ENCODE measurements at regions not wholly inside any gene's neighbourhood (a gene's known extent, or its start where the extent isn't known, plus 50 kb on each side); places are given as distances from the start of the nearest gene placed in this dataset.

DNA sequence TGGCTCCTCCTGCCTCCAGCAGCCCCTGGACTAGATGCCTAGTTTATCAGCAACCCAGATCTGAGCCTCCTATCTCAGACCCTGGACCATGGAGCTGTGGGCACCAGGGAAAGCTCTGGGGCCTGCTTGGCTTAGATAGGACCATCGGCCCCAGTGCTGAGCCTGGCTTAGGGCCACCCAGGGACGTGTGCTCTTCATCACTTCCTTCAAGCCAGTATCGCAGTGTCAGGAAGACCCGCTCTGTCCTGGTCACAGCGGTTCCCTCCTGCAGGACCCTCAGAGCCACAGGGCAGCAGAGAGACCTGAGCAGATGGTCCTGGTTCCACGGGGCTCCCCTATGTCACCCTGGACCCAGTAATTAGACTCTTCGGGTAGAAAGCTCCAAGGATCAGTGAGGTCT, 105.7 kb upstream of the FAM20C start:
- no peak for ATAC-seq
- Histone ChIP-seq H3K4me1 (ENCODE audit: control insufficient read depth, insufficient read depth, low read length) (no peaks in the 10 kb centered on the region), H3K27me3 (ENCODE audit: control insufficient read depth, insufficient read depth) (no peaks in the 10 kb centered on the region), H3K4me3 (ENCODE audit: low read length) (no peak overlapping the region), H3K27ac (ENCODE audit: low read length) (no peak overlapping the region), H3K9me3 (ENCODE audit: control insufficient read depth, low read length) (no peaks in the 10 kb centered on the region)
- intact Hi-C loops (cut with DNase I) = no loop called here
- DNase-seq = peak in 1 of 3 donors; percentile 17
- 78% methylated on average over 7 of the region's 7 CpGs for WGBS

DNA sequence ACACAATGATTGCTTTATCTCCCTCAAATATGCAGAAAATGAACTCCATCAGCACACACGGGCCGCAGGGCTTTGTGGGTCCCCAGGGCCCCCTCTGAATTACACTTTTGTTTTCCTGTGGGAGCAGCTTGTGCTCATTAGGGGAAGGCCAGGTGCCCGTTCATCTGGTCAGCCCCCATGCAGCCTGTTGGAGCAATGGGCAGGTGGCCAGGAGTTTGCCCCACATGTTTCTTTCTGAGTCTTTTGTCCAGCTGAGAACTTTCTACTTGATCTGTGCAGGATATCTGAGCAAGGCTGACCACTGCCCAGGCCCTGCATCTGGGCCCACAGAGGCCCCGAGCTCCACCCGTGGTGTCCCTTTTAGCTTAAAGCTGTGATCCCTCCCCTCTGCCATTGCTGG, 105.3 kb upstream of the FAM20C start:
- no peak overlapping the region for H3K4me3 ChIP-seq (ENCODE audit: low read length)
- H3K27me3 ChIP-seq (ENCODE audit: control insufficient read depth, insufficient read depth) = no peaks in the 10 kb centered on the region
- no peak overlapping the region for H3K27ac ChIP-seq (ENCODE audit: low read length)
- intact Hi-C loops (cut with DNase I) = no loop called here
- 77% methylated on average over 5 of the region's 5 CpGs for WGBS
- no peaks in the 10 kb centered on the region for H3K4me1 ChIP-seq (ENCODE audit: control insufficient read depth, insufficient read depth, low read length)
- H3K9me3 ChIP-seq (ENCODE audit: control insufficient read depth, low read length) = no peaks in the 10 kb centered on the region
- DNase-seq (peak in 2 of 3 donors; percentile 42 to 50), ATAC-seq (no peak)

DNA sequence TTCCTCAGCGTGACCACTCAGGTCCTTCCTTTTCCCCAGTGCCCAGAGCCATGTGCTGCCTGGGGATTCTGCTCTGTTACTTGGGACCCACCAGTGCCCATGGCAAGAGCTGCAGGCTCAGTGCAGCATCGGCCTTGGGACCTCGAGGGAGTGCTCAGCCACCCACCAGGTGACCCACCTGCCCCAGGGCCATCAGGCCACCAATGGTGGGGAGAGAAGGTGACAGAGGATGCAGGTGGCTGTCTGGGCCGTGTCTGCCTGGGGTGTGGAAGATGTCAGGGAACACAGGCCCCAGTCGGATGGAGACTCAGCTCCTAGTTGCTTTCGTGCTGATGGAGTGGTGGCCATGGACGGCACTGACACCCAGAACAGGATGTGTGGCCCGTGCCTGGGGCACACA, 104.7 kb upstream of the FAM20C start:
- Histone ChIP-seq H3K27me3 (ENCODE audit: control insufficient read depth, insufficient read depth) (no peaks in the 10 kb centered on the region), H3K9me3 (ENCODE audit: control insufficient read depth, low read length) (no peaks in the 10 kb centered on the region), H3K4me1 (ENCODE audit: control insufficient read depth, insufficient read depth, low read length) (no peaks in the 10 kb centered on the region), H3K27ac (ENCODE audit: low read length) (no peak overlapping the region), H3K4me3 (ENCODE audit: low read length) (no peak overlapping the region)
- intact Hi-C loops (cut with DNase I) = no loop called here
- WGBS = 92% methylated on average over 8 of the region's 8 CpGs
- DNase-seq (peak in 2 of 3 donors; percentile 30 to 36), ATAC-seq (no peak)

DNA sequence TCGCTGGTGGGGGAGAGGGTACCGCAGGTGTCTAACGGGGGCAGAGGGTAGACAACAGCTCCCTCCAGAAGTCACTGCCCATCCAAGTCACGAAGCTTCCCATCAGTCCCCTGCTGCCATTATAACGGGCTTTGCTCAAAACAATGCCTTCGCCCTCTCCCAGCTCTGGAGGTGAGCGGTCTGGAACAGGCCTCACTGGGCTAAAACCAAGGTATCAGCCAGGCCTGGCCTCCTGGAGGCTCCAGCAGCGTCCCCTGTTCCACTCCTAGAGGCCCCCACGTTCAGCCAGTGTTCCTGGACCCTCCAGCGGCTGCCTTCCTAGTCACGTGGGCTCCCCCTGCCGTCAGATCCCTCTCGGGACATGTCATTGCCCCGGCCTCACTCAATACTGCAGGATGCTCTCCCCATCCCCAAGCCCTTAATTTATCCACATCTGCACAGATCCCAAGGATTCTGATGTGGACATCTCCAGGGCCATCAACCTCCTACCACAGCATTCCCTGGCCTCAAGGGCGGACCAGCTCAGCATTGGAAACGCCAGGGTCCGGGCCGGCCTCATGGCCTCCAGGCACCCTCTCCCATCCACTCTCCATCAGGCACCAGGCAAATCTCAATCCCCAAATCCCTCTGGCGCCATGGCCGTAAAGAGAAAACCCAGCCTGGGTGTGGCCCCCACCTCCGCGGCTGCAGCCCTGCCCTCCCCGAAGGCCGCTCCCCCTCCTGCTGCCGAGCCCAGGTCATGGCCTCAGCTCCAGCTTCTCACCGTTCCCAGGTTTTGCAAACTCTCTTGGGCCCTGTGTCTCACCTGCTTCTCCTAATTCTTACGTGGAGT, 104.1 kb upstream of the FAM20C start:
- ATAC-seq = no peak
- no peaks in the 10 kb centered on the region for H3K27me3 ChIP-seq (ENCODE audit: control insufficient read depth, insufficient read depth)
- no peak overlapping the region for H3K27ac ChIP-seq (ENCODE audit: low read length)
- H3K9me3 ChIP-seq (ENCODE audit: control insufficient read depth, low read length) = no peaks in the 10 kb centered on the region
- intact Hi-C loops (cut with DNase I) = no loop called here
- H3K4me3 ChIP-seq (ENCODE audit: low read length) = no peak overlapping the region
- 84% methylated on average over 27 of the region's 27 CpGs for WGBS
- no peaks in the 10 kb centered on the region for H3K4me1 ChIP-seq (ENCODE audit: control insufficient read depth, insufficient read depth, low read length)
- DNase-seq = peak in 2 of 3 donors; percentile 37 to 42

DNA sequence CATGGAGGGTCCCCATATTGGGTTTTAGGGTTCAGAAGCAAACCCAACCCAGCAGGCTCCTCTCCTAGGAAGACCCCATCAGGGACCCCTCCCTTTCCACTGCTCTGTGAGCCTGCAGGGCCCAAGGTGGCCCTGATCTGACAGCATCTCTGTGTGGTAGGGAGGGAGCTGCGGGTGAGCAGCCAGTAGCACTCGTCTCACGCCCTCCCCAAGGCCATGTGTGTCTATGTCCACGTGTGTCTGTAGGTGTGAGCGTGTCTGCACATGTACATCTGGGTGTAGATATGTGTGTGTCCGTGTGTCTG, 103.5 kb upstream of the FAM20C start:
- H3K27me3 ChIP-seq (ENCODE audit: control insufficient read depth, insufficient read depth) = no peaks in the 10 kb centered on the region
- no peak overlapping the region for H3K27ac ChIP-seq (ENCODE audit: low read length)
- no peak overlapping the region for H3K4me3 ChIP-seq (ENCODE audit: low read length)
- no peaks in the 10 kb centered on the region for H3K4me1 ChIP-seq (ENCODE audit: control insufficient read depth, insufficient read depth, low read length)
- ATAC-seq (no peak), DNase-seq (peak in 1 of 3 donors; percentile 28)
- intact Hi-C loops (cut with DNase I) = no loop called here
- 95% methylated on average over 6 of the region's 6 CpGs for WGBS
- no peaks in the 10 kb centered on the region for H3K9me3 ChIP-seq (ENCODE audit: control insufficient read depth, low read length)

DNA sequence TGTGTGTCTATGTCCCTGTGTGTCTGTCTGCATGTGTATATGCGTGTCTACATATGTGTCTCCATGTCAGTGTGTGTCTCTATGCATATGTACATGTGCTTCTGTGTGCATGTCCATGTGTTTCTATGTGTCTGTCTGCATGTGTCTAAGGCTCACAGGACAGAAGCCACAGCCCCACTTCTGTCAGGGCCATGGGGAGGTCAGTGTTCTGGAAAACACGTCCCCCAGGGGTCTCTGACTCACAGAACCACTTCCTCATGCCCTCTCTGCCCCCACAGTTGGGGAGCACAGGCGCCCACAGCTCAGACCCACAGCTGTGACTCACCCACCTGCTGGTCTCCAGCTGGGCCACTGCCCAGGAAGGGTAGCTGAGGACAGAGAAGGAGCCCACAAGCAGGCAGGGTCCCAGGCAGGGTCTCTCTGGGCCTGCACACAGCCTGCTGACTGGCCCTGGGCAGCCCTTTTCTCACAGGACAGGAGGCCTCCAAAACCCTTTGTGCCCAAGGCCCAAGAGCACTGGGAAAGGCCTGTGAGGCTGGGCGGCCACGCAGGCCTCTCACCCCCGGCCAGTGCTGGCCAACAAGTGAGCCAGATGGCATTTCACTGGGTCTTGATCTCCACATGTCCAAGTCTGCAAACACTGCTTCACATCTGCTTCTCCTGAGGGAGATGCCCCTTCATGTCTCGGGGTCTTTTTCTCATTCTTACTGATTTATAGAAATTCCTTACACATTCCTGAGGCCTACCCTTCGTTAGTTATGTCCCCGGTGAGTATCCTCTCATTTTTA, 102.9 kb upstream of the FAM20C start:
- H3K4me3 ChIP-seq (ENCODE audit: low read length) = no peak overlapping the region
- H3K27ac ChIP-seq (ENCODE audit: low read length) = no peak overlapping the region
- ATAC-seq (peak; percentile 62 to 71), DNase-seq (peak; percentile 76 to 83 (median 82))
- intact Hi-C loops (cut with DNase I) = no loop called here
- WGBS = 66% methylated on average over 9 of the region's 9 CpGs
- H3K27me3 ChIP-seq (ENCODE audit: control insufficient read depth, insufficient read depth) = no peaks in the 10 kb centered on the region
- no peaks in the 10 kb centered on the region for H3K9me3 ChIP-seq (ENCODE audit: control insufficient read depth, low read length)
- no peaks in the 10 kb centered on the region for H3K4me1 ChIP-seq (ENCODE audit: control insufficient read depth, insufficient read depth, low read length)

DNA sequence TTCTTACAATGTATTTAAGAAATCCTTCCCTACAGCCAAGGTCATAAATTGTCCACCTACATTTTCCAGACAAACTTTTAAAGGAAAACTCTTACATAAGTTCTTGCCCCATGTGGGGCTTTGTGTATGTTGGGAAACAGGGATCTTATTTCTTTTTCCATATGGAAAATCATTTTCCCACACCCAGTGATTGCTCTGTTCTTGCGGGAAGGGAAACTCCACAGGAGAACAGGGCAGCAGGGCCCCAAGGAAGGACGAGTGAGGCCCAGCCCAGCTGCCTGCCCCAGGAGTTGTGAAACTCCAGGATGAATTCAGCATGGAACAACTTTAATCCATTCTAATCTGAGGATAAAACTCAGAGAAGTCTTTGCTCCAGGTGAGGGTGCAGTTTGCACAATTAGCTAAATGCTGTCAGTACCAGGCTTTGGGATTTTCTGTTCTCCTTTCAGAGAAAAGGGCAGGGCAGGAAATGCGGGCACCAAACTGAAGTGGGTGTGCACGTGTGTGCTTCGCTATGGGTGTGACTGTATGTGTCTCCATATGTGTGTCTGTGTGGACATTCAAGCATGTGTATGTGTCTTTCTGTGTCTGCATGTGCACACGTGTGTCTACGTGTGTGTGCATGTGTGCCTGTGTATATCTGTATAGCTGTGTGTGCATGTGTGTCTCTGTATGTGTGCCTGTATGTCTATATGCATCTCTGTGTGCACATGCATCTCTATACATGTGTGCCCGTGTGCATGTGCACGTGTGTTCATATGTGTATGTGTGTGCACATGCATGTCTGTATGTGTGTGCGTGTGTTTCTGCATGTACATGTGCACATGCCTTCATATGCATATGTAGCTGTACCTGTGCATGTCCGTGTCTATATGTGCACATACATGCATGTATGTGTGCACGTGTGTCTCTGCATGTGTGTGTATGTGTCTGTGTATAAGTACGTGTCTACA, 102.0 kb upstream of the FAM20C start:
- intact Hi-C loops (cut with DNase I) = no loop called here
- Histone ChIP-seq H3K4me3 (ENCODE audit: low read length) (no peak overlapping the region), H3K9me3 (ENCODE audit: control insufficient read depth, low read length) (no peaks in the 10 kb centered on the region), H3K4me1 (ENCODE audit: control insufficient read depth, insufficient read depth, low read length) (no peaks in the 10 kb centered on the region), H3K27me3 (ENCODE audit: control insufficient read depth, insufficient read depth) (no peaks in the 10 kb centered on the region), H3K27ac (ENCODE audit: low read length) (no peak overlapping the region)
- 83% methylated on average over 13 of the region's 13 CpGs for WGBS
- DNase-seq (peak in 2 of 3 donors; percentile 19 to 37), ATAC-seq (peak in 1 of 2 donors; percentile 34)

DNA sequence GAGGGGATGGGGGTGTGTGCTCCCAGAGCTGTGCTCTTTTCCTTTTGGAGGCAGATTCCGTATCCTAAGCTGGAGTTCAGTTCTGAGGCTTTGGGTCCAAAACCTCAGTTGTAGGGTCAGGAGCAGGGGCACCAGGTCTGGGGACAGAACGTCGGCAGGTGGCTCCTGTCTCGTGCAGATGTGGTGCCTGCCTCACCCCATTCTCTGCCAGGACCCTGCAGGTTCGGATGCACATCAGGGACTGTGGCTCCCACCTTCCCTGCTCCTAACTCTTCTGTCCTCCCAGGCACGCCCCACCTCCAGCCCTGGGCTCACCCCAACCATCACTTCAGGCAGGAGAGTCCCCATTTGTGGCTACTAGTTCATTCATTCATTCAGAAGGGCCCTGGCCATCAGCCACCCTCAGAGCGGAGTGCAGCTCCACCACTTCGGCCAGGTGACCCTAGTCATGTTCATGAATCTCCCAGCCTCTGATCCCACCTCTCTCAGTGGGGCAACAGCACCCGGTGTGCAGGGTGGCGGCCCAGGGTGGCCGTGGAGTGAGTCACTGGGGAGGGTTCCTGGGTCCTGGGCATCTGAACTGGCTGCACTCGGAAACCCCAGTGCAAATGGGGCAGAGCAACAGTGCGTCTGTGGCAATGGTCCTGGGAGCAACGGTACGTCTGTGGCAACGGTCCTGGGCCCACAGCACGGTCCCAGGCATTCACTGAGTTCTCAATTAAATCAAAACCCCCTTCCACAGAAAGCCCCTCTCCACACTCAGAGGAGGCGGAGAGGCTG, 100.8 kb upstream of the FAM20C start:
- Histone ChIP-seq H3K27ac (ENCODE audit: low read length) (no peak overlapping the region), H3K4me1 (ENCODE audit: control insufficient read depth, insufficient read depth, low read length) (no peaks in the 10 kb centered on the region), H3K27me3 (ENCODE audit: control insufficient read depth, insufficient read depth) (no peaks in the 10 kb centered on the region), H3K4me3 (ENCODE audit: low read length) (no peak overlapping the region), H3K9me3 (ENCODE audit: control insufficient read depth, low read length) (no peaks in the 10 kb centered on the region)
- intact Hi-C loops (cut with DNase I) = no loop called here
- 83% methylated on average over 18 of the region's 18 CpGs for WGBS
- DNase-seq (peak in 2 of 3 donors; percentile 13 to 30), ATAC-seq (no peak)

DNA sequence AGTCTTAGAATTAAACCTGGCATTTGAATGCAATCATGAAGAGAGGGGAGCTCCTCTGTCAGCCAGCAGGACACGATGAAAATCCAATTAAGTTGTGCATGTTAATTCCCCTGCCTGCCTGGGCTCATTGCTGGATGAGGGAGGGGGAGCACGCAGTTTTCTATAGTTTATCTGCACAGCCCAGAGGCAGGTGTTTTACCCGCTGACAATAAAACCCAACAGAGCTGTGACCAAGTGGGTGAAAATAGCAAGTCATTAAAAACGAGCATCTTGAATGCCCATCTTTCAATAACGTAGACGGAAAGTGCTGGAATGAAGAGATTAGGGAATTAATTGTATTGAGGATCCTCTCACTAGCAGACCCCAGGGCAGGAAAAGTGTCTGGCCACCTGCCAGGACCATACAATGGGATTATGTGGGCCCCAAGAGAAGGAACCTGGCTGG, 100.1 kb upstream of the FAM20C start:
- ATAC-seq (no peak), DNase-seq (peak in 1 of 3 donors; percentile 13)
- Histone ChIP-seq H3K9me3 (ENCODE audit: control insufficient read depth, low read length) (no peaks in the 10 kb centered on the region), H3K4me1 (ENCODE audit: control insufficient read depth, insufficient read depth, low read length) (no peaks in the 10 kb centered on the region), H3K4me3 (ENCODE audit: low read length) (no peak overlapping the region), H3K27me3 (ENCODE audit: control insufficient read depth, insufficient read depth) (no peaks in the 10 kb centered on the region), H3K27ac (ENCODE audit: low read length) (no peak overlapping the region)
- 62% methylated on average over 6 of the region's 6 CpGs for WGBS
- intact Hi-C loops (cut with DNase I) = no loop called here
